ENCODE measurements at regions not wholly inside any gene's neighbourhood (a gene's known extent, or its start where the extent isn't known, plus 50 kb on each side); places are given as distances from the start of the nearest gene placed in this dataset.
"Not testable (repeated sequence)": the region's sequence is repeated elsewhere in the genome, so short reads cannot be mapped to it uniquely, and the experiment has no call there.

DNA sequence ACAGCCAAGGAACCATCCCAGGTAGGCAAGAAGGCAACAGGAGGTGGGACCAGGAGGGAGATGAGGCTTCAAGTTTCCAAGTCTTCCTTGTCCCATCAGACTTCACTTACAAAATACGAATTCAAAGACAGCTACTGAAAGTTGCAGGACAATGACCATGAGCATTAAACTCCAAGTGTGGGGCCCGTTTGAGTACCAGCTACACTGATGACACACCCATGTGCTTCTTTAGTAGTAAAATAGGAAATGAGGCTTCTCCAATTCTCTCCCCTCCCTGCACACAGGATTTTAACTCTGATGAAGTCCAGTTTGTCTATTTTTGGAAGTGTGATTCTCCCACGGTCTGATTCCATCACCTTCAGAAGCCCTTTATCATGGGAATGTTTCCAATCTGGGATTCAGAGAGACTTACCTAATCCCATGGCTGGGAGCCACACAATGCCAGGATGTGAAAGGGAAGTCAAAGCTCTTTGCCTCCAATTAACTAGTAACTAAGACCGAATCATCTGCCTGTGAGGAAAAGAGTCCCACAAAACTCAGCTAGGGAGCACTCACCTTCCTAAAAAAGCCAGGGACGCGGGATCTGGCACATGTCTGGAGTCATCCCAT lies 222.8 kb upstream of the MSX2 start:
- Histone ChIP-seq H3K27ac (ENCODE audit: low read depth, low read length) (no peak overlapping the region), H3K36me3 (ENCODE audit: control insufficient read depth in 5 of 5, insufficient read depth in 5 of 5, low read length in 5 of 5) (no peaks in the 10 kb centered on the region)

DNA sequence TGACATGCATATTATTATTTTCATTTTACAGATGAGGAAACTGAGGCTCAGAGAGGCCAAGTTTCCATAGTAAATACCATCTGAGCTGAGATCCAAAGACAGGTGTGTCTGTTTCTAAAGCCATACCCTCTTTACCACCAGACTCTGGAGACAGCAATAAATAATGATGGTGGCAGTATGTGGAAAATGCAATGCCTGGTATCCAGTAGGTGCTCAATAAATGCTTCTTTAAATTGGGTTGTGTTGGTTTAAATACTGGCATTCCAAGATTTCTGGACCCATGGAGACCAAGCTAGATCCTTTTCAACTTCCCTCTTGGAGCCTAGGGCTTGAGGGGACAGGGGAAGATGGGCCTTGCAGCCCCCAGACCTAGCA lies 221.3 kb upstream of the MSX2 start:
- Histone ChIP-seq H3K9me3 (ENCODE audit: control insufficient read depth in 5 of 5, low read length in 5 of 5) (peaks cover 0 to 11% (median 3%) of the 10 kb centered on the region in 5 donors), H3K4me1 (ENCODE audit: control insufficient read depth in 5 of 5, insufficient read depth in 5 of 5, low read length in 5 of 5) (peaks cover 0 to 3% (median 0%) of the 10 kb centered on the region in 5 donors), H3K36me3 (ENCODE audit: control insufficient read depth in 5 of 5, insufficient read depth in 5 of 5, low read length in 5 of 5) (no peaks in the 10 kb centered on the region), H3K27ac (ENCODE audit: low read depth, low read length) (no peak overlapping the region), H3K4me3 (ENCODE audit: low read depth in 1 of 5, low read length in 5 of 5) (no peak overlapping the region), H3K27me3 (ENCODE audit: control insufficient read depth in 5 of 5, insufficient read depth in 4 of 5, low read length in 5 of 5) (peaks cover 0 to 4% (median 0%) of the 10 kb centered on the region in 5 donors), H3K9ac (ENCODE audit: low read length in 5 of 5) (no peak overlapping the region)

More for the DNA sequence above, 222.8 kb upstream of the MSX2 start:
- H3K9me3 ChIP-seq (ENCODE audit: control insufficient read depth in 5 of 5, low read length in 5 of 5) = peaks cover 0 to 15% (median 6%) of the 10 kb centered on the region in 5 donors
- peaks cover 0 to 4% (median 0%) of the 10 kb centered on the region in 5 donors for H3K27me3 ChIP-seq (ENCODE audit: control insufficient read depth in 5 of 5, insufficient read depth in 4 of 5, low read length in 5 of 5)
- no peak overlapping the region for H3K4me3 ChIP-seq (ENCODE audit: low read depth in 1 of 5, low read length in 5 of 5)
- peaks cover 0 to 3% (median 0%) of the 10 kb centered on the region in 5 donors for H3K4me1 ChIP-seq (ENCODE audit: control insufficient read depth in 5 of 5, insufficient read depth in 5 of 5, low read length in 5 of 5)
- H3K9ac ChIP-seq (ENCODE audit: low read length in 5 of 5) = peak overlapping the region in 1 of 5 donors; percentile 44

DNA sequence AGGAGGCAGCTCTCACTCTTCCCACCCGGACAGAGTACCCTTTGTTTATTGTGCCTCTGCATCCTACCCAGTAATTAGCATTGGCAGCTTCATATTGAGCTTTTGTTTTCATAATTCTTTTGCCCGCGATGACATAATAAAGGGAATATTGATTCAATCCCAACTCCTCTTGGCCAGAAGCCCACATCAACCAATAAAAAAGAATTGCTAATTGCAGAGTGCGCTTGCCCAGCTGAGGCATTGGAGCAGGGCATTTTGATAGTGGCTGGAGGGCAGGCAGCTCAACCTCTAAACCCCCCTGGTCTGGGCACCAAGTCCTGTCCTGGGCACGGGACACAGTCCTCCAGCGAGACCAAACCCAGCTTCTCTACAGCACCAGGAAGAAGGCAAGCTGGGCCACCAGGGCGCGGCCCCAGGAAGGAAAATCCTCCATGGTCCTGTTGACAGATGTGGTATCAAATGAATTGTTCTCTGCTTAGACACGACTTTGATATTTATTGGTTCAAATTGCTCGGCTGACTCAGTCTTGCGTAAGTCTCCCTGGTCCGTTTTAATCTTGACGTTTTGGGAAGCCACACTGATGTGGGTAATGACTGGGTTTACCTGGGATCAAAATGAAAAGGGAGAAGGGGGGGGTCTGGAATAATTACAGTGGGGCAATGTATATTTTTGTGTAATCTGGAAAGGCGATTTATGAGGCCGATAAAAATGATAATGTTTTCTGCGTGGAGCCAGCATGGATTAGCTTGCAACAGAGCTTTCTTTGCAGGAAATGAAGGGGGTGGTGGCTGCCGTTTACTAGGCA lies 220.7 kb upstream of the MSX2 start:
- Histone ChIP-seq H3K9me3 (ENCODE audit: control insufficient read depth in 5 of 5, low read length in 5 of 5) (peaks cover 0 to 5% (median 0%) of the 10 kb centered on the region in 5 donors), H3K27me3 (ENCODE audit: control insufficient read depth in 5 of 5, insufficient read depth in 4 of 5, low read length in 5 of 5) (peaks cover 0 to 4% (median 0%) of the 10 kb centered on the region in 5 donors), H3K4me1 (ENCODE audit: control insufficient read depth in 5 of 5, insufficient read depth in 5 of 5, low read length in 5 of 5) (peaks cover 0 to 3% (median 0%) of the 10 kb centered on the region in 5 donors), H3K4me3 (ENCODE audit: low read depth in 1 of 5, low read length in 5 of 5) (no peak overlapping the region), H3K36me3 (ENCODE audit: control insufficient read depth in 5 of 5, insufficient read depth in 5 of 5, low read length in 5 of 5) (no peaks in the 10 kb centered on the region), H3K27ac (ENCODE audit: low read depth, low read length) (no peak overlapping the region), H3K9ac (ENCODE audit: low read length in 5 of 5) (no peak overlapping the region)

DNA sequence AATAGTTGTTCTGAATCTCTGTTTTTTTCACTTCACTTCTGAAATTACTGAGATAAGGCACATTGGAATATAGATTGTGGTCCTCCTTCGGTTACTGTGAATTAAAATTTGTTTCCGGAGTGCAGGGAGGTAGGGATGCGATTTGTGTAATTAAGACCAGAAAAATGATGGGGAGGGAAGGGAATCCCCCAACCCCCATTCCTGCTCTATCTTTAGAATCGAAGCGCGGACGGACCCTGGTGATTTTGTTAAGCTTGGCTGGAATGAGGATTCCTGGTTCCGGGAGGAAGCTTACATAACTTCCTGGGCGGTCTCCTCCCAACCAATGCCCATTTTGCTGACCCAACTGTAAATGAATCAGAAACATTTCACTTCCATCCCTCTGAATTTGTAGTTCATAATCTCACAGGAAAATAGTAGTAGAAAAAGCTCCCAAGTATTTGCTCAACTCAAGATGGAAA lies 220.1 kb upstream of the MSX2 start:
- peaks cover 0 to 3% (median 0%) of the 10 kb centered on the region in 5 donors for H3K4me1 ChIP-seq (ENCODE audit: control insufficient read depth in 5 of 5, insufficient read depth in 5 of 5, low read length in 5 of 5)
- no peaks in the 10 kb centered on the region for H3K9me3 ChIP-seq (ENCODE audit: control insufficient read depth in 5 of 5, low read length in 5 of 5)
- H3K9ac ChIP-seq (ENCODE audit: low read length in 5 of 5) = no peak overlapping the region
- no peaks in the 10 kb centered on the region for H3K36me3 ChIP-seq (ENCODE audit: control insufficient read depth in 5 of 5, insufficient read depth in 5 of 5, low read length in 5 of 5)
- H3K4me3 ChIP-seq (ENCODE audit: low read depth in 1 of 5, low read length in 5 of 5) = no peak overlapping the region
- no peak overlapping the region for H3K27ac ChIP-seq (ENCODE audit: low read depth, low read length)
- peaks cover 0 to 4% (median 0%) of the 10 kb centered on the region in 5 donors for H3K27me3 ChIP-seq (ENCODE audit: control insufficient read depth in 5 of 5, insufficient read depth in 4 of 5, low read length in 5 of 5)

DNA sequence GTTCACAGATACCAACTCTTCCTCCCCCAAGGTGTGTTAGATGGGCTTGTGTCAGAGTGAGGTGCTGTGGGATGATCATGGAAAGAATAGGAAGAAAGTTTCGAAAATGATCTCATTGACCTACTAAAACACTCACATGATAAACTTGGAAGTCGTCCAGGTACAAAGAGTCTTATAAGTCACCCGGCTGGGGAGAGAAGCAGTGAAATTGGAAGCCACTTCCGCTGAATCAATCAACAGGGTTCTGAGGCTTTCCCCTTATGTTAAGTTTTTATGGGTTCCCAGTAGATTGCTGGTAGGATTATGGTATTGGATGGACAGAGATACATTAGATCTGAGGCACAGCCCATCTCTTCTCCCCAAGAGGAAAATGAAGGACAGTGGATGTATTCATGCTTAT lies 218.8 kb upstream of the MSX2 start:
- H3K4me3 ChIP-seq (ENCODE audit: low read depth in 1 of 5, low read length in 5 of 5) = no peak overlapping the region
- H3K36me3 ChIP-seq (ENCODE audit: control insufficient read depth in 5 of 5, insufficient read depth in 5 of 5, low read length in 5 of 5) = no peaks in the 10 kb centered on the region
- peaks cover 0 to 4% (median 0%) of the 10 kb centered on the region in 5 donors for H3K27me3 ChIP-seq (ENCODE audit: control insufficient read depth in 5 of 5, insufficient read depth in 4 of 5, low read length in 5 of 5)
- peaks cover 0 to 3% (median 0%) of the 10 kb centered on the region in 5 donors for H3K4me1 ChIP-seq (ENCODE audit: control insufficient read depth in 5 of 5, insufficient read depth in 5 of 5, low read length in 5 of 5)
- H3K9ac ChIP-seq (ENCODE audit: low read length in 5 of 5) = no peak overlapping the region
- no peak overlapping the region for H3K27ac ChIP-seq (ENCODE audit: low read depth, low read length)
- no peaks in the 10 kb centered on the region for H3K9me3 ChIP-seq (ENCODE audit: control insufficient read depth in 5 of 5, low read length in 5 of 5)

DNA sequence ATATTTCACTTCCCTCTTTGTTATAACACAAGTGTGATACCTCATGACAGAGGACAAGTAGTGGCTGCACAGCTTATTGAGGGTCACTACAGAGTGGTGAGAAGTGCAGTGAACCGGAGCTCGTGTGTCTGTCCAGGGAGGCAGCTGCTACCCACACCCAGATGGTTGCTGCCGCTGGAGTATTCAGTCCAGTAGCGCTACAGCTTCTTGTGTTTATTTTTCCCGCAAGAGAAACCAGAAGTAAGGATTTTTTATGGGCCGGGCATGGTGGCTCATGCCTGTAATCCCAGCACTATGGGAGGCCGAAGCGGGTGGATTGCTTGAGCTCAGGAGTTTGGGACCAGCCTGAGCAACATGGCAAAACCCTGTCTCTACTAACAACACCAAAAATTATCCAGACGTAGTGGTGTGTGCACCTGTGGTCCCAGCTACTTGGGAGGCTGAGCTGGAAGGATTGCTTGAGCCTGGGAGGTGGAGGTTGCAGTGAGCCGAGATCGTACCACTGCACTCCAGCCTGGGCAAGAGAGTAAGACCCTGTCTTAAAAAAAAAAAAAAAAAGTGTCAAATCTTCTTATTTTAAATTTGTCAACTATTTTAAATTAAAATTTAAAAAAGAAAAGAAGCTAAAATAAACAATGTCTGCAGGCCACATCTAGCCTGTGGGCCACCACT lies 213.5 kb upstream of the MSX2 start:
- not testable (repeated sequence) for H3K4me1 ChIP-seq (ENCODE audit: control insufficient read depth in 5 of 5, insufficient read depth in 5 of 5, low read length in 5 of 5); H3K4me3 ChIP-seq (ENCODE audit: low read depth in 1 of 5, low read length in 5 of 5); H3K9ac ChIP-seq (ENCODE audit: low read length in 5 of 5); H3K27me3 ChIP-seq (ENCODE audit: control insufficient read depth in 5 of 5, insufficient read depth in 4 of 5, low read length in 5 of 5); H3K9me3 ChIP-seq (ENCODE audit: control insufficient read depth in 5 of 5, low read length in 5 of 5); H3K27ac ChIP-seq (ENCODE audit: low read depth, low read length); H3K36me3 ChIP-seq (ENCODE audit: control insufficient read depth in 5 of 5, insufficient read depth in 5 of 5, low read length in 5 of 5)

DNA sequence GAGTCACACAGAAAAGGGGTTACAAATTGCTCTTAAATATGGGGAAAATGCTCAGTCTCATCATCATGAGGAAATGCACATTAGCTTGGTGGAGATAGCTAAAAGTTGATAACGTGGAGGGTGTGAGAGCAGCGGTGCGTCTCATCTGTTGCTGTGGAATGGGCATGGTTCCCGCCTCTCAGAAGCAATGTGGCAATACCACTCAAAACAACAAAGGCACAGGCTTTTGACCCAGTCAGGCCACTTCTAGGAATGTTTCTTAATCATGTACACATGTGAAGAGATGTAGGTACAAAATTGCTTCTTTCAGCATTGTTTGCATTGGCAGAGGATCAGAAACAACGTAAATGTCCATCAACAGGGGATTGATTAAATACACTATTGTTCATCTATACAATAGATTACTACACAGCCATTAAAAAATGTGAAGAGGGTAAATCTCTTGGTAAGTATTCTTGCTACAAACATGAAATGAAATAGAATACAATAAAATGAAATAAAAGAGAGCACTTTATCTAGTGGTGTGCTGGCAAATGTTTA lies 212.6 kb upstream of the MSX2 start:
- peaks cover 0 to 5% (median 0%) of the 10 kb centered on the region in 5 donors for H3K27me3 ChIP-seq (ENCODE audit: control insufficient read depth in 5 of 5, insufficient read depth in 4 of 5, low read length in 5 of 5)
- no peaks in the 10 kb centered on the region for H3K9me3 ChIP-seq (ENCODE audit: control insufficient read depth in 5 of 5, low read length in 5 of 5)
- no peak overlapping the region for H3K27ac ChIP-seq (ENCODE audit: low read depth, low read length)
- no peak overlapping the region for H3K4me3 ChIP-seq (ENCODE audit: low read depth in 1 of 5, low read length in 5 of 5)
- no peak overlapping the region for H3K9ac ChIP-seq (ENCODE audit: low read length in 5 of 5)
- H3K36me3 ChIP-seq (ENCODE audit: control insufficient read depth in 5 of 5, insufficient read depth in 5 of 5, low read length in 5 of 5) = no peaks in the 10 kb centered on the region
- H3K4me1 ChIP-seq (ENCODE audit: control insufficient read depth in 5 of 5, insufficient read depth in 5 of 5, low read length in 5 of 5) = peaks cover 0 to 9% (median 0%) of the 10 kb centered on the region in 5 donors

DNA sequence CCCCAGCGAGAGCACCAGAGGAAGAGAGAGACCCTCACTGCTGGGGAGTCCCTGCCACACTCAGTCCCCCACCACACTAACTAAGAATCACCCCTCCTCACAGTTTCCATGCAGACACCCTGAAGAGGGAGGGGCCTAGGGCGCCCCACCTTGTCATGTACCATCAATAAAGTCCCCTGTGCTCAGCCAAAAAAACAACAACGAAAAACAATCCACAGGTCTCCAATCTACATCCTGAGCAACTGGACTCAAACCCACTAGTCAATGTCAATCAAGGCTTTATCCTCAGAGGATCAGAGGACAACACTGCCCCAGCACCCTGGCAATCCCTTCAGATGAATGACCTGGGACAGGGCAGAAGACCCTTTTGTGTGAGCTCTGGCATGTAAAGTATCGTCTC lies 210.1 kb upstream of the MSX2 start:
- Histone ChIP-seq H3K9ac (ENCODE audit: low read length in 5 of 5) (no peak overlapping the region), H3K9me3 (ENCODE audit: control insufficient read depth in 5 of 5, low read length in 5 of 5) (peaks cover 0 to 2% (median 0%) of the 10 kb centered on the region in 5 donors), H3K4me3 (ENCODE audit: low read depth in 1 of 5, low read length in 5 of 5) (no peak overlapping the region), H3K27me3 (ENCODE audit: control insufficient read depth in 5 of 5, insufficient read depth in 4 of 5, low read length in 5 of 5) (peaks cover 0 to 11% (median 3%) of the 10 kb centered on the region in 5 donors), H3K27ac (ENCODE audit: low read depth, low read length) (no peak overlapping the region), H3K4me1 (ENCODE audit: control insufficient read depth in 5 of 5, insufficient read depth in 5 of 5, low read length in 5 of 5) (peaks cover 0 to 9% (median 0%) of the 10 kb centered on the region in 5 donors), H3K36me3 (ENCODE audit: control insufficient read depth in 5 of 5, insufficient read depth in 5 of 5, low read length in 5 of 5) (no peaks in the 10 kb centered on the region)

DNA sequence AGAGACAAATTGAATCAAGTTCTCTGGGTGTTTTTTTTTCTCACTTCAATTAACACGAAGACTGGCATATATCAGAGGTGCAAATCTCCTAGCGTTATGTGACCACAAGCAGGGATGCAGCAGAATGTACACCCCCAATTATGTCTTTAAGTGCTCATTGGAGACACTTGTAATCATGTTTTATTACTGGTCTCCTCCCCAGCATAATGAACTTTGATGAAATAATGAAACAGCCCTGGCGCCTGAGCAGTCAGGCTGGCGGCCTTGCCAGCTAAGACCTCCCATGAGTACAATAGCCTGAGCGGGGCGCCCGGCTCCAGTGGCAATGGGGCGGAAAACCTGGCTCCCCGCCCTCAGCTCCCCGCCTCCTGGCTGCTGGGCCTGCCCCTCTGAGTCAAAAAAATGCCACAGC lies 209.4 kb upstream of the MSX2 start:
- H3K27me3 ChIP-seq (ENCODE audit: control insufficient read depth in 5 of 5, insufficient read depth in 4 of 5, low read length in 5 of 5) = peaks cover 0 to 13% (median 7%) of the 10 kb centered on the region in 5 donors
- H3K4me1 ChIP-seq (ENCODE audit: control insufficient read depth in 5 of 5, insufficient read depth in 5 of 5, low read length in 5 of 5) = peaks cover 0 to 9% (median 0%) of the 10 kb centered on the region in 5 donors
- H3K36me3 ChIP-seq (ENCODE audit: control insufficient read depth in 5 of 5, insufficient read depth in 5 of 5, low read length in 5 of 5) = no peaks in the 10 kb centered on the region
- H3K4me3 ChIP-seq (ENCODE audit: low read depth in 1 of 5, low read length in 5 of 5) = no peak overlapping the region
- H3K9ac ChIP-seq (ENCODE audit: low read length in 5 of 5) = no peak overlapping the region
- H3K9me3 ChIP-seq (ENCODE audit: control insufficient read depth in 5 of 5, low read length in 5 of 5) = peaks cover 0 to 2% (median 0%) of the 10 kb centered on the region in 5 donors
- no peak overlapping the region for H3K27ac ChIP-seq (ENCODE audit: low read depth, low read length)
